Panc1 (cell line): ENCODE measurements at regions not wholly inside any gene's neighbourhood (a gene's known extent, or its start where the extent isn't known, plus 50 kb on each side); places are given as distances from the start of the nearest gene placed in this dataset.

Source experiments
- CTCF ChIP-seq: fragments of 450-650 bp; IDR thresholded peaks from 2 replicates; pipeline ENCODE4 v1.5.1; 2017; ENCODE audit warnings: mild to moderate bottlenecking
- POLR2AphosphoS5 ChIP-seq: IDR thresholded peaks from 2 replicates; pipeline ENCODE4 v1.6.1; 2012; ENCODE audit warnings: mild to moderate bottlenecking, low read depth, low read length, moderate library complexity
- REST ChIP-seq, 2 experiments: IDR thresholded peaks; 2 replicates each; pipeline ENCODE4 v1.6.1; 2011 to 2012; ENCODE audit warnings: low read depth in 2 of 2, control low read depth in 1 of 2, low read length in 1 of 2, mild to moderate bottlenecking in 1 of 2, moderate library complexity in 1 of 2; ENCODE audit not compliant: insufficient read depth in 1 of 2
- SIN3A ChIP-seq: IDR thresholded peaks from 2 replicates; pipeline ENCODE4 v1.6.1; 2012; ENCODE audit warnings: low read depth, mild to moderate bottlenecking, low read length, moderate library complexity, borderline replicate concordance; ENCODE audit not compliant: insufficient read depth
- TCF7L2 ChIP-seq: IDR thresholded peaks from 2 replicates; pipeline ENCODE4 v1.6.1; 2011; ENCODE audit warnings: mild to moderate bottlenecking, low read depth, low read length, inconsistent platforms

DNA sequence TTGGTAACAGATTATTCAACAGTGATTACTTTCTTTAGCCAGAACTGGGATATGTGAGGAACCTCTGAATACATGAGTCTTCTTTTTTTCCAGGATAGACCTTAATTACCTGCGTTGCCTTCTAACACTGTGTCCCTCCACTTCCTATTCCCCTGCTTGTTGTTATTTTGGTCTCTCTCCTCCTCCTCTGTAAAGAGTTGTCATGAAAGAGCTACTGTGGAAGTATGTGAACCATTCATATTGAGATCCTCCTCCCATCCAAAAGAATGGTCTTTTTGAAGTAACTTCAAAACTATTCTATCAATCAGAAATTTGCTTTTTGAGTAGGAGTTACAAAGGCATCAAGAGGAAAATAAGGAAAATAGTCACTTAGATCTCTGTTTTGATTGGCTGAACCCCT, 420.0 kb upstream of the TENM3 start:
- no peak for TF ChIP-seq CTCF
- TF ChIP-seq POLR2AphosphoS5 = no peak
- no peak for TF ChIP-seq SIN3A
- TF ChIP-seq REST (IDR thresholded peaks at IDR 0.05; ENCODE audit: insufficient read depth in 1 of 2, low read depth in 2 of 2, low read length in 1 of 2) = no peak
- no peak for TF ChIP-seq TCF7L2
